GM18519 (cell line): ENCODE measurements at regions not wholly inside any gene's neighbourhood (a gene's known extent, or its start where the extent isn't known, plus 50 kb on each side); places are given as distances from the start of the nearest gene placed in this dataset.

Experiments used
- ATAC-seq: cut with Tn5 transposase; IDR thresholded peaks from one replicate; pipeline ENCODE4 v1.9.1; 2021; ENCODE audit warnings: mild to moderate bottlenecking, moderate library complexity; ENCODE audit not compliant: unreplicated experiment, low FRiP score

- ATAC-seq = no peak
Observed at GRCh38 chr18:22541232-22541631, 123.5 kb upstream of the CTAGE1 start.

- ATAC-seq = no peak
Observed at GRCh38 chr18:22542406-22542835, 124.7 kb upstream of the CTAGE1 start.

- ATAC-seq = no peak
Observed at GRCh38 chr18:22543769-22544168, 126.1 kb upstream of the CTAGE1 start.

- ATAC-seq = no peak
Observed at GRCh38 chr18:22544626-22545025, 126.9 kb upstream of the CTAGE1 start.

GRCh38 chr18:22545066-22545760, 127.5 kb upstream of the CTAGE1 start:
- no peak for ATAC-seq

- ATAC-seq = no peak
Observed at GRCh38 chr18:22546905-22547570, 129.3 kb upstream of the CTAGE1 start.

- ATAC-seq = no peak
Observed at GRCh38 chr18:22547807-22548561, 130.3 kb upstream of the CTAGE1 start.

GRCh38 chr18:22549260-22549937, 131.7 kb upstream of the CTAGE1 start:
- no peak for ATAC-seq

- no peak for ATAC-seq
Observed at GRCh38 chr18:22550366-22550765, 132.7 kb upstream of the CTAGE1 start.

GRCh38 chr18:22550861-22551260, 133.1 kb upstream of the CTAGE1 start:
- ATAC-seq = no peak

- ATAC-seq = no peak
Observed at GRCh38 chr18:22551536-22552151, 133.9 kb upstream of the CTAGE1 start.

GRCh38 chr18:22552254-22552653, 134.5 kb upstream of the CTAGE1 start:
- ATAC-seq = no peak

- no peak for ATAC-seq
Observed at GRCh38 chr18:22552899-22553460, 135.3 kb upstream of the CTAGE1 start.

GRCh38 chr18:22556222-22557167, 138.8 kb upstream of the CTAGE1 start:
- ATAC-seq = no peak

- ATAC-seq = no peak
Observed at GRCh38 chr18:22557168-22557941, 139.6 kb upstream of the CTAGE1 start.

- no peak for ATAC-seq
Observed at GRCh38 chr18:22558945-22559385, 141.2 kb upstream of the CTAGE1 start.

GRCh38 chr18:22559414-22560274, 141.9 kb upstream of the CTAGE1 start:
- ATAC-seq = no peak
